HG02759 (cell line): ENCODE measurements at regions not wholly inside any gene's neighbourhood (a gene's known extent, or its start where the extent isn't known, plus 50 kb on each side); places are given as distances from the start of the nearest gene placed in this dataset.

Source experiments
- ATAC-seq: cut with Tn5 transposase; IDR thresholded peaks from one replicate; pipeline ENCODE4 v1.9.1; 2021; ENCODE audit warnings: mild to moderate bottlenecking, moderate library complexity; ENCODE audit not compliant: unreplicated experiment

GRCh38 chr2:199136242-199136641, 321.5 kb downstream of the SATB2 start:
- ATAC-seq = no peak

DNA sequence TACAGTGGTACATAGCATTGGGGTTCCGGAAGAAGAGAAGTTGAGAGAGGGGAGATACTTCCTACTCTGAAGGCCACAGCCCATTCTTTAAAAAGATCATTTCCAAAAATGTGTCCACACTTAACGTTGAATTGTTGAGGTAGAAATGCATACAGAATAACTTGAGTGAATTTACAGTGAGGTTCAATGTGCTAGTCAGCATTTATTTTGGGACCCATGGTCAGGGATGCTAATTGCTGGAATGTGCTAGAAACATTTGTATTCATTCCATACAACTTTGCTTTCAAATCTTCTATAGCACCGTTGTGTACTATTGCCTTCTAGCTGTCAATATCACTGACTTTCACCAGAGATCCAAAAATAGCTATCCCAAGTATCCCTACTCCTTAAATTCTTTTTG, 325.9 kb downstream of the SATB2 start:
- ATAC-seq = no peak

- ATAC-seq = no peak
Measured at GRCh38 chr2:199131136-199131655, 326.5 kb downstream of the SATB2 start.

GRCh38 chr2:199130501-199130900, 327.2 kb downstream of the SATB2 start:
- ATAC-seq = no peak

- no peak for ATAC-seq
Measured at GRCh38 chr2:199128476-199129229, 329.1 kb downstream of the SATB2 start.

DNA sequence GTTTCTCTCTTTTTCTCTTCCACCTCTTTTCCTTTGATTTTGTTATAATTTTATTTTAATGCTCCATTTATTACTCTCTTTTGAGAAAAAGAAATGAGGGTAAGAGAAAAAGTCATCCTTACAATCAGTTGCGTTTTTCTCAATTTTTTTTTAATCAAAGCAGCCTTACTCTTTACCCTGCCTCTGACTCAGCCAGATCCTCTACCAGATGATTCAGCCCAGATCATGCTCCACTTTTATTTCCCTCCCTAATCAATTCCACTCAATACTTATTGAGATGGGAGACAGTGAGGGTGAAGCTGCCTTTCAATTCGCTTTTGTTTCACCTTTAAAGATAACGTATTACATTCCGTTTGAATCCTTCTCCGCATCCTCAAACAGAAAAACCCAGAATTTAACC, 337.9 kb downstream of the SATB2 start:
- ATAC-seq = no peak

DNA sequence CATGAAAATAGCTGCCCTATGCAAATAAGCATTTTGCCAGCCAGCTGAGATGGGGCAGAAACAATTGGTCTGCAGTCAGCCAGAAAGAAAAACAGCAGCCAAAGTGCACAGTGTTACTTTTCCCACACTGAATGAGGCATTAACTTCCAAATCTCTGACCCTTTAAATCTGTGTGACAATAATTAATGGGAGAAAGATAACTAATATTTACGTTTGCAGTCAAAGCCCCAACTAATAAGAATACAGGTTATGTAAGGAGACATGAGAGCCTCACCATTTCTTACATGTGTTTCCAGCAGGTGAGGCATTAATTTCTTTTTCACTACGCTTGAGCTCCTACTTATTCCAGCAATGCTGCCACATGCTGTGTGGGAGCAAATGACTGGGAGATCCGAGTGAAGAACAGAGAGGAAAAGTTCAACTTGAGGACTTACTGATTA, 339.0 kb downstream of the SATB2 start:
- ATAC-seq = no peak

DNA sequence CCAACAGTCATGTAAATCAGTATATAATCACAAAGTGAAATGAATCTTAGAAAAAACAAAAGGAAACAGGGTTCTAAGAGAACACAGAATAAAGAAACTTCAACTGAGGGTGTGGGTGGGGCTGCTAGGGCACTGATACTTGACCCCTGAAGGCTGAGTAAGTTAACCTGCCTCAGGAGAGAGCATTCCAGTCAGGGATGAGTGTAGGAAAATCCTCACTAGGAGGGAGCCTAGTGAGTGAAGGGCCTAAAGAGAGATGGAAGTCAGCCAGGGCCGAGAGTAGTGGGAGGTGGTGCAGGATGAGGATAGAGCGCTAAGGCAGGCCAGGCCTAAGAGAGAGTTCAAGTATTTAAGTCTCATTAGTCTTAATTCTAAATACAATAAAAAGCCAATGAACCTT, 342.6 kb downstream of the SATB2 start:
- ATAC-seq = no peak

DNA sequence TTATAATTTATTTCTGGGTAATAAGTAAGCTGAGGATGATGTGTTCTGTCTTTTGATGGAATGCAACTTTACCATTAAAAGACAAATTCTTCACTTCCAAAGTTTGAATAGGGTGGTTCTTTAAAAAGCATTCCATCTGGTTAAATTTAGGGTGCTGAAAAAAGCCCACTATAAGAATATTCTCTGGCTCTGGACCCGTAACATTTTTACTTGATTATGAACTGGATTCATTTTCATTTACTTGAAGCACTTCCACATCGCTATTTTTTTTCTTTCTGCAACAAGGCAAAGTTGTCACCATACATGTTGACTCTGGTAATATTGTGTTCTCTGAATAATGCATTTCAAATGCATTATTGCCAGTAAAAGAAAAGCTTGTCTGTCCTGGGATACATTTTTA, 344.6 kb downstream of the SATB2 start:
- no peak for ATAC-seq

DNA sequence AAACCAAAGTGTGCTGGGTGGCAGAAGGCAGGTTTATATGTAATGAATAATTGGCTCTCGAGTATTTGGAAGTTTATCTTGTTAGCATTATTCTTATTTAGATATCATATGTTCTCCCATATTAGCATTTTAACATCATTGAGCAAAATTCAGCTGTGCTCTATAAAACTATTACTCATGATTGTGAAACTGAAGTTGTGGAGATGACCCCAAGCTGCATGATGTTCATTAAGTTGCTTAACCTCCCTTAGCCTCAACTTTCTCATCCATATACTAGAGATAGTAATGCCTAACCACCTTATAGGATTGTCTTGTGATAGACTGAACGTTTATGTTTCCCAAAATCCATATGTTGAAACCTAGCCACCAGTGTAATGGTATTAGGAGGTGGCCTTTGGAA, 346.3 kb downstream of the SATB2 start:
- no peak for ATAC-seq

GRCh38 chr2:199108056-199108455, 349.7 kb downstream of the SATB2 start:
- no peak for ATAC-seq

DNA sequence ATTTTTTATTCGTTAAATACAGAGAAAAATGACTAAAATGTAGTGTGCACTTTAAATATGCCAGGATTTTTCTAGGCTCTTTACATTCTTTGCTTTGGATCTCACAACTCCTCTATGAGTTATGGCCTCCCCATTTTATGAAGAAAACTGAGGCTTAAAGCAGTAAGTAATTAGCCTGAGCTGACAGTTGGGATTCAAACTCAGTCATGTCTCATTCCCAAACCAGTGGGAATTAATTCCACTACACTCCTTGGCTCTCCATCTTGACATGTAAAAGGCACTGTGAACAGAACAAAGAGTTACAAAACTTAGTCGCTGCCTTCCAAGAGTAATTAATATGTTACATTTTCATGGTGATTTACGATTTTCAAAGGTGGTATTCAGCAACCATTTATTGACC, 351.9 kb downstream of the SATB2 start:
- ATAC-seq = no peak

- no peak for ATAC-seq
Measured at GRCh38 chr2:199101487-199101886, 356.3 kb downstream of the SATB2 start.

- no peak for ATAC-seq
Measured at GRCh38 chr2:199100326-199101110, 357.2 kb downstream of the SATB2 start.

GRCh38 chr2:199092419-199092818, 365.3 kb downstream of the SATB2 start:
- no peak for ATAC-seq

- ATAC-seq = no peak
Measured at GRCh38 chr2:199085261-199085660, 372.5 kb downstream of the SATB2 start.

- no peak for ATAC-seq
Measured at GRCh38 chr2:199070322-199070949, 387.3 kb downstream of the SATB2 start.

GRCh38 chr2:199064201-199064600, 393.5 kb downstream of the SATB2 start:
- no peak for ATAC-seq

GRCh38 chr2:199057936-199058335, 399.8 kb downstream of the SATB2 start:
- ATAC-seq = no peak

GRCh38 chr2:199055336-199055735, 402.4 kb downstream of the SATB2 start:
- ATAC-seq = no peak

DNA sequence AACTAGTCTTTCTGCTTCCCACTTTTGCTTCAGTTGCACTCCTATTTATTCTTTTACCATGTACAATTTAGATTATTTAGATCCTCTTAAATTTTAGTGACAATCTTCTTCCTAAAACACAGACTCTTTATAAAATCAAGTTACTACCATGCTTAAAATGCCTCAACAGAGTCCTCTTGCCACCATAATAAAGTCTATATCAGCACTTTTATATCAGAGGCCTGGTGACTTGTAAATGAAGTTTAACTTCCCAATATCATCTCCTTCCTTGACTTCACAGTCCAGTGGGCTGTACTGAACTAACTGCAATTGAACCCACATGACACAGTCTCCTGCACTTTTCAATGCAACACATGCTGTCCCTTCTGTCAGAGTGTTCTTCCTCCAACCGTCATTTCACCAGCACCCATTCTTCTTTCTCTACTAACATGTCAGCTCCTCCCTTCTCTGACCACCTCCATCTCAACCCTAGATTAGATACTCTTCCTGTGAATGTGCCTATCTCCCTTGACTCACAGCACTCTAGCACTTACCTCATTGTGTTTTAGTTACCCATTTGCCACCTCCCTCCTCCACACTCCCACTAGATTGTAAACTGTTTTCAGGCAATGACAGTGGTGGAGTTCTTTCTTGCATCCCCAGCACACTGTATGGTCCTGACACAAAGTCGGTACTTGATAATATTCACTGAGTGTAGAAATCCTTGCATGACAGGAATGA, 414.9 kb downstream of the SATB2 start:
- ATAC-seq = no peak
